Right atrium auricular region (tissue), 2 donors: ENCODE measurements at regions not wholly inside any gene's neighbourhood (a gene's known extent, or its start where the extent isn't known, plus 50 kb on each side); places are given as distances from the start of the nearest gene placed in this dataset.

ENCODE experiments used
- DNase-seq: peaks from one replicate; pipeline ENCODE4 v3.0.0-alpha.2; 2019; ENCODE audit warnings: low spot score
- H3K27ac ChIP-seq, 2 donors: fragments of 200-600 bp; sonication (generic); 1 replicate in 1 of 2; 2 replicates in 1 of 2; pipeline ENCODE4 v1.5.1; 2016 to 2019
- H3K27me3 ChIP-seq, 2 donors: fragments of 200-600 bp; sonication (generic); one replicate each; pipeline versions ENCODE4 v1.5.1 to v1.6.0; 2017 to 2019
- H3K36me3 ChIP-seq: fragments of 200-600 bp; sonication (generic); one replicate; pipeline ENCODE4 v1.5.1; 2016
- H3K4me1 ChIP-seq, 2 donors: fragments of 200-600 bp; sonication (generic); one replicate each; pipeline versions ENCODE4 v1.5.1 to v1.6.0; 2017 to 2019
- H3K4me3 ChIP-seq, 2 donors: fragments of 200-600 bp; sonication (generic); 1 replicate in 1 of 2; 2 replicates in 1 of 2; pipeline ENCODE4 v1.5.1; 2017 to 2019; ENCODE audit warnings: mild to moderate bottlenecking in 1 of 2, moderate library complexity in 1 of 2
- H3K9me3 ChIP-seq, 2 donors: fragments of 200-600 bp; sonication (generic); one replicate each; pipeline ENCODE4 v1.5.1; 2019
- TF ChIP-seq, protein P1 (sequence below), 2 donors: fragments of 200-600 bp; sonication (generic); IDR thresholded peaks; one replicate each; pipeline ENCODE4 v1.5.1; 2019; ENCODE audit warnings: antibody characterized with exemption in 2 of 2

DNA sequence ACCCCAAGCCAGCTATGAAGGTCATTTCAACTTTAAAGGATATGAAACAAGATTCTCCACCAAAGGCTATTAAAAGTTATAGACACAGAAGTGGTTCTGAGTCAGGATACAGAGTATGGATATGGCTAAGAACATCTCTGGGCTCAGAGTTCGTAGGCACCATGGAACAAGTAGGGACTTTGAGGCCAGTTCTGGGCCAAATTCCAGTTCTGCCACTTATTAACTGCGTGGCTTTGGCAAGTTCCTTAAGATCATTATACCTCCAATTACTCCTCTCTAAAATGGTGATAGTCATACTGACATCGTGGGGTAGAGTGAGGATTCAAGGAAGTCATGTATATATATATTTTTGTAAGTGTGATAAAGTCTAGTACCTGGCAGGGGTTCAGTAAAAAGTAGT lies 105.8 kb upstream of the NFE2L3 start:
- Histone ChIP-seq H3K9me3 (no peaks in the 10 kb centered on the region), H3K4me1 (no peaks in the 10 kb centered on the region), H3K27me3 (no peaks in the 10 kb centered on the region), H3K36me3 (no peaks in the 10 kb centered on the region), H3K27ac (no peak overlapping the region), H3K4me3 (no peak overlapping the region)
- no peak for DNase-seq
- TF ChIP-seq, protein P1, sequence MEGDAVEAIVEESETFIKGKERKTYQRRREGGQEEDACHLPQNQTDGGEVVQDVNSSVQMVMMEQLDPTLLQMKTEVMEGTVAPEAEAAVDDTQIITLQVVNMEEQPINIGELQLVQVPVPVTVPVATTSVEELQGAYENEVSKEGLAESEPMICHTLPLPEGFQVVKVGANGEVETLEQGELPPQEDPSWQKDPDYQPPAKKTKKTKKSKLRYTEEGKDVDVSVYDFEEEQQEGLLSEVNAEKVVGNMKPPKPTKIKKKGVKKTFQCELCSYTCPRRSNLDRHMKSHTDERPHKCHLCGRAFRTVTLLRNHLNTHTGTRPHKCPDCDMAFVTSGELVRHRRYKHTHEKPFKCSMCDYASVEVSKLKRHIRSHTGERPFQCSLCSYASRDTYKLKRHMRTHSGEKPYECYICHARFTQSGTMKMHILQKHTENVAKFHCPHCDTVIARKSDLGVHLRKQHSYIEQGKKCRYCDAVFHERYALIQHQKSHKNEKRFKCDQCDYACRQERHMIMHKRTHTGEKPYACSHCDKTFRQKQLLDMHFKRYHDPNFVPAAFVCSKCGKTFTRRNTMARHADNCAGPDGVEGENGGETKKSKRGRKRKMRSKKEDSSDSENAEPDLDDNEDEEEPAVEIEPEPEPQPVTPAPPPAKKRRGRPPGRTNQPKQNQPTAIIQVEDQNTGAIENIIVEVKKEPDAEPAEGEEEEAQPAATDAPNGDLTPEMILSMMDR (IDR thresholded peaks at IDR 0.05): no peak

DNA sequence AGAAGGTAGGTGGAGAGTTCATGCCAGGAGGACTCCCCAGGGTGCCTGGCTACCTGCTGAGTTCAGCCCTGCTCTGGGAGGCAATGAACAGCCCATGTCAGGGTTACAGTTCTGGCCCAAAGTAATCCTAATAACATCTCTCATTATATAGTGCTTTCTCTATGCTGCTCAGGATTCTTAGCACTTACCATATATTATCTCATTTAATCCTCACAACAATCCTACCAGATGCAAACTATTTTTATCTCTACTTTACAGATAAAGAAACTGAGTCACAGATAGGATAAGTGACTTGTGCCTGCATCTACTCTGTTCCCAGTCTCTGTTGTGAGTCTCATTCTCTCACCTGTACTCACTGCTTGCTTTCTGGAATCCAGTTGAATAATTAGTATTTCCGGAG lies 105.1 kb upstream of the NFE2L3 start:
- TF ChIP-seq, protein P1 (IDR thresholded peaks at IDR 0.05): no peak
- H3K4me3 ChIP-seq: no peak overlapping the region
- no peaks in the 10 kb centered on the region for H3K4me1 ChIP-seq
- no peaks in the 10 kb centered on the region for H3K36me3 ChIP-seq
- no peak overlapping the region for H3K27ac ChIP-seq
- no peaks in the 10 kb centered on the region for H3K27me3 ChIP-seq
- no peak for DNase-seq
- H3K9me3 ChIP-seq: peaks cover 0 to 6% of the 10 kb centered on the region in 2 donors

DNA sequence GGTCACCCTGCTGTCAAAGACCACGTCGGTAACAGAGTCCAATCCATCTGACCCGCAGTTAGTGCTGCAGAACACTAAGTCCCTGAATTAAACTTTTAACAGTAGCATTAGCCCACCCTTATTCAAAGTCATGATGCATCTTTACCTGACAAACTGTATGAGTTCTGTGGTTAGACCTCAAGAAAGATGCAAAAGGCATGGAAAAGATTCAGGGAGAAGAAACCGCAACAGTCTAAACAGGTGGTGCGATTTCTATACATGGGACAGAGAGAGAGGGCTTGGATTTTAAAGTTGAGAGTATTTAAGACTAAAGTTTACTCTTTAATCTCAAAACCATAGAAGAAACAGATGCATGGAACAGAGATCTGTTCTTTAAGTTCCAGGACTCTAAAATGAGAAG lies 103.3 kb upstream of the NFE2L3 start:
- Histone ChIP-seq H3K4me3 (no peak overlapping the region), H3K4me1 (no peaks in the 10 kb centered on the region), H3K27ac (no peak overlapping the region), H3K27me3 (no peaks in the 10 kb centered on the region), H3K36me3 (no peaks in the 10 kb centered on the region), H3K9me3 (peaks cover 0 to 11% of the 10 kb centered on the region in 2 donors)
- no peak for DNase-seq
- TF ChIP-seq, protein P1 (IDR thresholded peaks at IDR 0.05): no peak

DNA sequence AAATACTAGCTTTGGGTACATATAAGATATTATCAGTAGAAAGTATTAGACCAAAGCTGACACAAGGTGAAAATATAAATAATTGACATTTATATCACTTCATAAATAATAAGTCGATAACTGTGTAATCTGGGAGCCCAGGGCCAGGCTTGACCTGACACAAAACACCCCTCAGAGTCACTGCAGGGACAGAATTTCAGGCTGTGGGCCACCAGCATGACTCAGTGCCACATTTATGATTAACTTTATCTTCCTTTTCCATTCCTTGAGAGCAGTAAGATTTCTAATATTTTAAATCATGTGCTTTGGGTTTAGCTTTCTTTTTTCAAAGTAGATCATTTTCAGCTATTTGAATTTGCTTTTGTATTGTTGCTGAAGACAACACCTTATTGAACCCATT lies 102.9 kb upstream of the NFE2L3 start:
- Histone ChIP-seq H3K27me3 (no peaks in the 10 kb centered on the region), H3K9me3 (peaks cover 0 to 11% of the 10 kb centered on the region in 2 donors), H3K4me3 (no peak overlapping the region), H3K4me1 (no peaks in the 10 kb centered on the region), H3K27ac (no peak overlapping the region), H3K36me3 (no peaks in the 10 kb centered on the region)
- DNase-seq: no peak
- TF ChIP-seq, protein P1 (IDR thresholded peaks at IDR 0.05): no peak

DNA sequence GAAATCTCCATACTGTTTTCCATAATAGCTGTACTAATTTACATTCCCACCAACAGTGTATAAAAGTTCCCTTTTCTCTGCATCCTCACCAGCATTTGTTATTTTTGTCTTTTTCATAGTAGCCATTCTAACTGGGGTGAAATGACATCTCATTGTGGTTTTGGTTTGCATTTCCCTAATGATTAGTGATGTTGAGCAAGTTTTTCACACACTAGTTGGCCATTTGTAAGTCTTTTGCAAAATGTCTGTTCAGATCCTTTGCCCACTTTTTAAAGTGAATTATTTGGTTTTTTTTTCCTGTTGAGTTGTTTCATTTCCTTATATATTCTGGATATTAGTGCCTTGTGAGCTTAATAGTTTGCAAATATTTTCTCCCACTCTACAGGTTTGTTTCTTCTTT lies 101.0 kb upstream of the NFE2L3 start:
- Histone ChIP-seq H3K4me1 (no peaks in the 10 kb centered on the region), H3K36me3 (no peaks in the 10 kb centered on the region), H3K27ac (no peak overlapping the region), H3K27me3 (no peaks in the 10 kb centered on the region), H3K4me3 (no peak overlapping the region), H3K9me3 (peaks cover 0 to 11% of the 10 kb centered on the region in 2 donors)
- TF ChIP-seq, protein P1 (IDR thresholded peaks at IDR 0.05): no peak
- no peak for DNase-seq

DNA sequence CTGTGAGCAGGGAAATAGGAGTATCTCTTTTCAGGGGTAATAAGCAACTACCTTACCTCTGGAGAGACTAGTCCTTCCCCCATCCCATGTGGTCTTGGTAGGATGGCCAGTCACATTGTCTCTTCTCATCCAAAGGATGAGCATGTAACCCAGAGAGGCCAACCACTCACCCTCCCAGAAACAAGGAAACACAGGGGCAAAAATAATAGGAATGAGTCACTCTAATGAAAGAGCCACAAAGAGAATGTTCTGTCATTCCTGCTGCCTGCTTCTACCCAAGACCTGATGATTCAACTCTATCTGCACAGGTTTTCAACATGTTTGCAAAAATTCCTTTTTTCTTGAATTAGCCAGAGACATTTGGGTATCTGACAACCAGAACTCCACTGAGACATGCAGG lies 99.3 kb upstream of the NFE2L3 start:
- no peaks in the 10 kb centered on the region for H3K4me1 ChIP-seq
- no peaks in the 10 kb centered on the region for H3K27me3 ChIP-seq
- H3K4me3 ChIP-seq: no peak overlapping the region
- TF ChIP-seq, protein P1 (IDR thresholded peaks at IDR 0.05): no peak
- no peak overlapping the region for H3K27ac ChIP-seq
- no peaks in the 10 kb centered on the region for H3K36me3 ChIP-seq
- H3K9me3 ChIP-seq: peaks cover 0 to 17% of the 10 kb centered on the region in 2 donors
- DNase-seq: no peak
